PC-9 (cell line): ENCODE measurements at regions not wholly inside any gene's neighbourhood (a gene's known extent, or its start where the extent isn't known, plus 50 kb on each side); places are given as distances from the start of the nearest gene placed in this dataset.

ENCODE experiments used
- BruUV-seq: library from RNA; stranded (reverse); fragments of 400-500 nt; replicated peaks from 2 replicates; lab custom pipeline; 2021; lab: Mats Ljungman, UMichigan
- CTCF ChIA-PET: fragments of 300-600 bp; sonication (Branson Sonifier 250); formaldehyde crosslinking; loops from one replicate; lab custom pipeline; 2022; ENCODE audit warnings: antibody characterized with exemption; lab: Charles Lee
- POLR2A ChIA-PET: fragments of 300-600 bp; sonication (Branson Sonifier 250); formaldehyde crosslinking; loops from one replicate; lab custom pipeline; 2022; ENCODE audit warnings: antibody characterized with exemption; ENCODE audit not compliant: unreplicated experiment; lab: Charles Lee
- DNase-seq, 2 experiments: peaks; one replicate each; pipeline versions ENCODE4 v3.0.0 to v3.0.0-alpha.2; 2015 to 2022; ENCODE audit warnings: mixed read lengths in 1 of 2
- H2AFZ ChIP-seq: fragments of 200-600 bp; sonication (generic); 2 replicates; pipeline ENCODE4 v1.8.1; 2017; ENCODE audit warnings: antibody characterized with exemption
- H3F3A ChIP-seq: fragments of 200-600 bp; sonication (generic); 2 replicates; pipeline ENCODE4 v1.8.1; 2017; ENCODE audit warnings: antibody characterized with exemption, mild to moderate bottlenecking, low read depth; ENCODE audit not compliant: insufficient read depth
- H3K27ac ChIP-seq: fragments of 200-600 bp; sonication (generic); 2 replicates; pipeline ENCODE4 v1.6.1; 2016; ENCODE audit warnings: mixed run types
- H3K27me3 ChIP-seq: fragments of 200-600 bp; sonication (generic); 2 replicates; pipeline ENCODE4 v1.6.1; 2016; ENCODE audit warnings: low read depth, mixed run types; ENCODE audit not compliant: insufficient read depth
- H3K36me3 ChIP-seq: fragments of 200-600 bp; sonication (generic); 2 replicates; pipeline ENCODE4 v1.6.1; 2016; ENCODE audit warnings: low read depth, mixed run types
- H3K4me1 ChIP-seq: fragments of 200-600 bp; sonication (generic); replicated peaks from 2 replicates; pipeline ENCODE4 v1.6.1; 2016; ENCODE audit warnings: mixed run types; ENCODE audit not compliant: insufficient read depth
- H3K4me2 ChIP-seq: fragments of 200-600 bp; sonication (generic); 2 replicates; pipeline ENCODE4 v1.6.1; 2017; ENCODE audit warnings: mixed run types
- H3K4me3 ChIP-seq: fragments of 200-600 bp; sonication (generic); 2 replicates; pipeline ENCODE4 v1.6.1; 2016; ENCODE audit warnings: mixed run types
- H3K79me2 ChIP-seq: fragments of 200-600 bp; sonication (generic); 2 replicates; pipeline ENCODE4 v1.6.1; 2017; ENCODE audit warnings: low read depth, mixed run types
- H3K9me2 ChIP-seq: fragments of 200-600 bp; sonication (generic); 2 replicates; pipeline ENCODE4 v1.8.1; 2017; ENCODE audit warnings: mild to moderate bottlenecking; ENCODE audit not compliant: insufficient read depth
- H3K9me3 ChIP-seq: fragments of 200-600 bp; sonication (generic); 2 replicates; pipeline ENCODE4 v1.8.1; 2016; ENCODE audit warnings: low read depth; ENCODE audit not compliant: insufficient read depth
- H4K20me1 ChIP-seq: fragments of 200-600 bp; sonication (generic); 2 replicates; pipeline ENCODE4 v1.8.1; 2017; ENCODE audit not compliant: insufficient read depth
- CTCF ChIP-seq: fragments of 200-600 bp; sonication (generic); conservative IDR thresholded peaks from 2 replicates; pipeline ENCODE4 v1.6.1; 2017; ENCODE audit warnings: mixed run types, antibody characterized with exemption, mild to moderate bottlenecking, moderate library complexity
- EZH2 ChIP-seq: fragments of 200-600 bp; sonication (generic); IDR thresholded peaks from 2 replicates; pipeline ENCODE4 v1.8.0; 2017; ENCODE audit warnings: antibody characterized with exemption, low read depth
- intact Hi-C: fragments of 100-400 bp; cut with micrococcal nuclease; formaldehyde crosslinking; loops from one replicate; pipeline ENCODE4 v1.10.0; 2022; ENCODE audit not compliant: unreplicated experiment

- no peaks in the 10 kb centered on the region for H3K79me2 ChIP-seq
- ChIA-PET POLR2A (no interaction called here), CTCF (no interaction called here)
- H3K9me2 ChIP-seq = peaks cover 17% of the 10 kb centered on the region; the same call in 1 of the 2 replicates
- H4K20me1 ChIP-seq = no peaks in the 10 kb centered on the region
- BruUV-seq = no TSS peak
- TF ChIP-seq CTCF (no peak), EZH2 (no peak)
- H3K4me3 ChIP-seq = no peak overlapping the region
- no peaks in the 10 kb centered on the region for H3K36me3 ChIP-seq
- H3F3A ChIP-seq = no peaks in the 10 kb centered on the region
- H3K4me1 ChIP-seq = no peaks in the 10 kb centered on the region
- H3K4me2 ChIP-seq = no peak overlapping the region
- intact Hi-C loops = no loop called here
- H3K27ac ChIP-seq = no peak overlapping the region
- no peaks in the 10 kb centered on the region for H3K9me3 ChIP-seq
- no peak overlapping the region for H2AFZ ChIP-seq
- no peaks in the 10 kb centered on the region for H3K27me3 ChIP-seq
- no peak for DNase-seq
Measured at GRCh38 chr6:133753756-133754155, 135.2 kb upstream of the TCF21 start.

- no peaks in the 10 kb centered on the region for H3F3A ChIP-seq
- POLR2A ChIA-PET = no interaction called here
- H3K4me1 ChIP-seq = no peaks in the 10 kb centered on the region
- intact Hi-C loops = no loop called here
- H3K27ac ChIP-seq = no peak overlapping the region
- TF ChIP-seq EZH2 (no peak), CTCF (no peak)
- no peaks in the 10 kb centered on the region for H3K9me3 ChIP-seq
- no peaks in the 10 kb centered on the region for H4K20me1 ChIP-seq
- H3K9me2 ChIP-seq = peaks cover 17% of the 10 kb centered on the region; the same call in 1 of the 2 replicates
- H3K79me2 ChIP-seq = no peaks in the 10 kb centered on the region
- H3K4me3 ChIP-seq = no peak overlapping the region
- no peaks in the 10 kb centered on the region for H3K27me3 ChIP-seq
- DNase-seq = no peak
- BruUV-seq = no TSS peak
- no peak overlapping the region for H3K4me2 ChIP-seq
- no peaks in the 10 kb centered on the region for H3K36me3 ChIP-seq
- CTCF ChIA-PET = no interaction called here
- no peak overlapping the region for H2AFZ ChIP-seq
Measured at GRCh38 chr6:133754298-133754697, 134.6 kb upstream of the TCF21 start.

- no peaks in the 10 kb centered on the region for H3K27me3 ChIP-seq
- no peak overlapping the region for H2AFZ ChIP-seq
- H3K27ac ChIP-seq = no peak overlapping the region
- intact Hi-C loops = no loop called here
- no peaks in the 10 kb centered on the region for H3K9me3 ChIP-seq
- POLR2A ChIA-PET = no interaction called here
- no peaks in the 10 kb centered on the region for H3K79me2 ChIP-seq
- BruUV-seq = no TSS peak
- no peak overlapping the region for H3K4me3 ChIP-seq
- H4K20me1 ChIP-seq = no peaks in the 10 kb centered on the region
- TF ChIP-seq CTCF (no peak), EZH2 (no peak)
- CTCF ChIA-PET = interaction anchor here (0.6 kb wide), 1 partner anchor 80 kb away, joined by 3 read pairs; no protein-coding TSS in a partner anchor
- no peaks in the 10 kb centered on the region for H3K4me1 ChIP-seq
- DNase-seq = no peak
- no peak overlapping the region for H3K4me2 ChIP-seq
- no peaks in the 10 kb centered on the region for H3K36me3 ChIP-seq
- H3F3A ChIP-seq = no peaks in the 10 kb centered on the region
- peaks cover 17% of the 10 kb centered on the region; the same call in 1 of the 2 replicates for H3K9me2 ChIP-seq
Measured at GRCh38 chr6:133756078-133756695, 132.7 kb upstream of the TCF21 start.
